ENCODE measurements at regions not wholly inside any gene's neighbourhood (a gene's known extent, or its start where the extent isn't known, plus 50 kb on each side); places are given as distances from the start of the nearest gene placed in this dataset.

DNA sequence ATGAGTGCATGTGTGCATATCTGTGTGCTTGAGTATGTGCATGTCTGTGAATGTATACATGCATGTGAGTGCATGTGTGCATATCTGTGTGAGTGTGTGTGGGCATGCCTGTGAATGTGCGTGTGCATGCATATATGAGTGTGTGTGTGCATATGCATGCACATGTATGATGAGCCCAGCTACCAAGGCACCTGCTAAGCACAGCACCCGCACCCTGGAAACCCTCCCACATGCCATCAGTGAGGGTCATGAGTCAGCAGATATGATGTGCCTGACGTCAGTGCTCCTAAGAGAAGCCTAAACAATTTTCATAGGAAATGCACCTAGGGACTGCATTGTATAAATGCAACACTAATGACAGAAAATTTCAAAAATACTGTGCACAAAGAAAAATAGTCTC is 151.1 kb downstream of the KIF26A start:
- TF ChIP-seq ZNF544 (tag by site-specific recombination; IDR thresholded peaks at IDR 0.05) (no peak), ZNF394 (tag by site-specific recombination; IDR thresholded peaks at IDR 0.05; ENCODE audit: borderline replicate concordance) (no peak), ZFP37 (tag by site-specific recombination; IDR thresholded peaks at IDR 0.05) (no peak), ZNF221 (tag by site-specific recombination; IDR thresholded peaks at IDR 0.05; ENCODE audit: borderline replicate concordance) (no peak), ZSCAN30 (tag by site-specific recombination; IDR thresholded peaks at IDR 0.05) (no peak)
- TF ChIP-seq, protein P1, sequence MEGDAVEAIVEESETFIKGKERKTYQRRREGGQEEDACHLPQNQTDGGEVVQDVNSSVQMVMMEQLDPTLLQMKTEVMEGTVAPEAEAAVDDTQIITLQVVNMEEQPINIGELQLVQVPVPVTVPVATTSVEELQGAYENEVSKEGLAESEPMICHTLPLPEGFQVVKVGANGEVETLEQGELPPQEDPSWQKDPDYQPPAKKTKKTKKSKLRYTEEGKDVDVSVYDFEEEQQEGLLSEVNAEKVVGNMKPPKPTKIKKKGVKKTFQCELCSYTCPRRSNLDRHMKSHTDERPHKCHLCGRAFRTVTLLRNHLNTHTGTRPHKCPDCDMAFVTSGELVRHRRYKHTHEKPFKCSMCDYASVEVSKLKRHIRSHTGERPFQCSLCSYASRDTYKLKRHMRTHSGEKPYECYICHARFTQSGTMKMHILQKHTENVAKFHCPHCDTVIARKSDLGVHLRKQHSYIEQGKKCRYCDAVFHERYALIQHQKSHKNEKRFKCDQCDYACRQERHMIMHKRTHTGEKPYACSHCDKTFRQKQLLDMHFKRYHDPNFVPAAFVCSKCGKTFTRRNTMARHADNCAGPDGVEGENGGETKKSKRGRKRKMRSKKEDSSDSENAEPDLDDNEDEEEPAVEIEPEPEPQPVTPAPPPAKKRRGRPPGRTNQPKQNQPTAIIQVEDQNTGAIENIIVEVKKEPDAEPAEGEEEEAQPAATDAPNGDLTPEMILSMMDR (tag by site-specific recombination; IDR thresholded peaks at IDR 0.05), result no peak

All from HEK293 (cell line).